GM06990 (cell line): ENCODE measurements at regions not wholly inside any gene's neighbourhood (a gene's known extent, or its start where the extent isn't known, plus 50 kb on each side); places are given as distances from the start of the nearest gene placed in this dataset.

Experiments used
- DNase-seq: peaks from one replicate; pipeline ENCODE4 v3.0.0-alpha.2; 2011; ENCODE audit not compliant: insufficient read length; ENCODE audit errors: extremely low read depth
- H3K27me3 ChIP-seq: replicated peaks from 2 replicates; pipeline ENCODE4 v1.6.0; 2011; ENCODE audit warnings: low read length; ENCODE audit not compliant: control insufficient read depth, insufficient read depth
- H3K36me3 ChIP-seq: 2 replicates; pipeline ENCODE4 v1.5.1; 2011; ENCODE audit warnings: low read length; ENCODE audit not compliant: control insufficient read depth, insufficient read depth
- H3K4me3 ChIP-seq: replicated peaks from 2 replicates; pipeline ENCODE4 v1.5.1; 2011; ENCODE audit warnings: low read depth, mild to moderate bottlenecking, control low read depth, low read length
- TF ChIP-seq, protein P1 (sequence below): IDR thresholded peaks from 2 replicates; pipeline ENCODE4 v1.5.1; 2011; ENCODE audit warnings: low read length, control low read depth, mild to moderate bottlenecking, inconsistent platforms; ENCODE audit not compliant: insufficient read depth, poor library complexity, severe bottlenecking

- Histone ChIP-seq H3K27me3 (no peaks in the 10 kb centered on the region), H3K36me3 (no peaks in the 10 kb centered on the region), H3K4me3 (no peak overlapping the region)
- TF ChIP-seq, protein P1, sequence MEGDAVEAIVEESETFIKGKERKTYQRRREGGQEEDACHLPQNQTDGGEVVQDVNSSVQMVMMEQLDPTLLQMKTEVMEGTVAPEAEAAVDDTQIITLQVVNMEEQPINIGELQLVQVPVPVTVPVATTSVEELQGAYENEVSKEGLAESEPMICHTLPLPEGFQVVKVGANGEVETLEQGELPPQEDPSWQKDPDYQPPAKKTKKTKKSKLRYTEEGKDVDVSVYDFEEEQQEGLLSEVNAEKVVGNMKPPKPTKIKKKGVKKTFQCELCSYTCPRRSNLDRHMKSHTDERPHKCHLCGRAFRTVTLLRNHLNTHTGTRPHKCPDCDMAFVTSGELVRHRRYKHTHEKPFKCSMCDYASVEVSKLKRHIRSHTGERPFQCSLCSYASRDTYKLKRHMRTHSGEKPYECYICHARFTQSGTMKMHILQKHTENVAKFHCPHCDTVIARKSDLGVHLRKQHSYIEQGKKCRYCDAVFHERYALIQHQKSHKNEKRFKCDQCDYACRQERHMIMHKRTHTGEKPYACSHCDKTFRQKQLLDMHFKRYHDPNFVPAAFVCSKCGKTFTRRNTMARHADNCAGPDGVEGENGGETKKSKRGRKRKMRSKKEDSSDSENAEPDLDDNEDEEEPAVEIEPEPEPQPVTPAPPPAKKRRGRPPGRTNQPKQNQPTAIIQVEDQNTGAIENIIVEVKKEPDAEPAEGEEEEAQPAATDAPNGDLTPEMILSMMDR = no peak
- DNase-seq = no peak
These were observed 704.3 kb downstream of the SLITRK1 start for GRCh38 chr13:83178008-83178407.

GRCh38 chr13:83168590-83168989 lies 713.7 kb downstream of the SLITRK1 start:
- no peak for DNase-seq
- Histone ChIP-seq H3K27me3 (no peaks in the 10 kb centered on the region), H3K36me3 (no peaks in the 10 kb centered on the region), H3K4me3 (no peak overlapping the region)
- TF ChIP-seq, protein P1 = no peak

GRCh38 chr13:83167203-83167602 lies 715.1 kb downstream of the SLITRK1 start:
- no peak for DNase-seq
- Histone ChIP-seq H3K27me3 (no peaks in the 10 kb centered on the region), H3K4me3 (no peak overlapping the region), H3K36me3 (no peaks in the 10 kb centered on the region)
- TF ChIP-seq, protein P1 = no peak

GRCh38 chr13:83166550-83166949 lies 715.7 kb downstream of the SLITRK1 start:
- Histone ChIP-seq H3K27me3 (no peaks in the 10 kb centered on the region), H3K36me3 (no peaks in the 10 kb centered on the region), H3K4me3 (no peak overlapping the region)
- no peak for DNase-seq
- TF ChIP-seq, protein P1 = no peak

- no peak for DNase-seq
- Histone ChIP-seq H3K4me3 (no peak overlapping the region), H3K36me3 (no peaks in the 10 kb centered on the region), H3K27me3 (no peaks in the 10 kb centered on the region)
- TF ChIP-seq, protein P1 = no peak
These were observed 719.8 kb downstream of the SLITRK1 start for GRCh38 chr13:83162493-83162892.

GRCh38 chr13:83153848-83154247 lies 728.4 kb downstream of the SLITRK1 start:
- no peak overlapping the region for H3K4me3 ChIP-seq
- DNase-seq = no peak
- TF ChIP-seq, protein P1 = no peak

More at GRCh38 chr13:83153848-83154247, 728.4 kb downstream of the SLITRK1 start:
- Histone ChIP-seq H3K36me3 (no peaks in the 10 kb centered on the region), H3K27me3 (no peaks in the 10 kb centered on the region)
